ENCODE measurements at regions not wholly inside any gene's neighbourhood (a gene's known extent, or its start where the extent isn't known, plus 50 kb on each side); places are given as distances from the start of the nearest gene placed in this dataset.

- no peak for DNase-seq
Measured at GRCh38 chr2:65846989-65847678, 414.7 kb upstream of the SPRED2 start.

- no peak for DNase-seq
Measured at GRCh38 chr2:65845442-65846182, 413.2 kb upstream of the SPRED2 start.

- no peak for DNase-seq
Measured at GRCh38 chr2:65842104-65842503, 409.7 kb upstream of the SPRED2 start.

GRCh38 chr2:65835975-65836549 is 403.7 kb upstream of the SPRED2 start:
- DNase-seq = no peak

- DNase-seq = no peak
Measured at GRCh38 chr2:65834771-65835475, 402.5 kb upstream of the SPRED2 start.

GRCh38 chr2:65834062-65834461 is 401.7 kb upstream of the SPRED2 start:
- no peak for DNase-seq

GRCh38 chr2:65831509-65831908 is 399.1 kb upstream of the SPRED2 start:
- no peak for DNase-seq

- DNase-seq = no peak
Measured at GRCh38 chr2:65826567-65826966, 394.2 kb upstream of the SPRED2 start.

GRCh38 chr2:65823511-65823910 is 391.1 kb upstream of the SPRED2 start:
- no peak for DNase-seq

- DNase-seq = no peak
Measured at GRCh38 chr2:65820454-65820853, 388.1 kb upstream of the SPRED2 start.

GRCh38 chr2:65819963-65820362 is 387.6 kb upstream of the SPRED2 start:
- DNase-seq = no peak

GRCh38 chr2:65818873-65819451 is 386.6 kb upstream of the SPRED2 start:
- no peak for DNase-seq

- no peak for DNase-seq
Measured at GRCh38 chr2:65813631-65814173, 381.3 kb upstream of the SPRED2 start.

- DNase-seq = no peak
Measured at GRCh38 chr2:65812887-65813286, 380.5 kb upstream of the SPRED2 start.

DNA sequence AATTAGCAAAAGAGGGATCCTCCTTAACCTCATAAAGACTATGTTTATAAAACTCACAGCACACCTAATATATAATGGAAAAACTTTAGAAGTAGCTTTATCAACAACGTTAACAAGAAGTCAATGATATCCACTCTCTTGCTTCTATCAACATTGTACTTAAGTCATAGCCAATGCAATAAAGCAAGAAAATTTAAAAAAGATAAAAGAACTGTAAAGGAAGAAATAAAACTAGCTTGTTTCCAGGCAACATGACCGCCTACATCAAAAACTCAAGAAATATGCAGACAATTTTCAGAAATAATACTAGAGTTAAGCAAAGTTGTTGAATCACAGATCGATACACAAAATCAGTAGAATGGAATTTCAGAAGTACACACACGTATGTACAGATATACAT is 375.5 kb upstream of the SPRED2 start:
- DNase-seq = no peak

DNA sequence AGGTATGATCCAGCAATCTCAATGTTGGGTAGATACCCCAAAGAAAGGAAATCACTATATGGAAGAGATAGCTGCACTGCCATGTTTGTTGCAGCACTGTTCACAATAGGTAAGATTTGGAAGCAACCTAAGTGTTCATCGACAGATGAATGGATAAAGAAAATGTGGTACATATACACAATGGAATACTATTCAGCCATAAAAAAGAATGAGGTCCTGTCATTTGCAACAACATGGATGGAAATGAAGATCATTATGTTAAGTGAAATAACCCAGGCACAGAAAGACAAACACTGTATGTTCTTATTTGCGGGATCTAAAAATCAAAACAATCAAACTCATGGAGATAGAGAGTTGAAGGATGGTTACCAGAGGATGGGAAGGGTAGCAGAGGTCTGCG is 372.4 kb upstream of the SPRED2 start:
- no peak for DNase-seq

- no peak for DNase-seq
Measured at GRCh38 chr2:65802298-65802942, 370.0 kb upstream of the SPRED2 start.

DNA sequence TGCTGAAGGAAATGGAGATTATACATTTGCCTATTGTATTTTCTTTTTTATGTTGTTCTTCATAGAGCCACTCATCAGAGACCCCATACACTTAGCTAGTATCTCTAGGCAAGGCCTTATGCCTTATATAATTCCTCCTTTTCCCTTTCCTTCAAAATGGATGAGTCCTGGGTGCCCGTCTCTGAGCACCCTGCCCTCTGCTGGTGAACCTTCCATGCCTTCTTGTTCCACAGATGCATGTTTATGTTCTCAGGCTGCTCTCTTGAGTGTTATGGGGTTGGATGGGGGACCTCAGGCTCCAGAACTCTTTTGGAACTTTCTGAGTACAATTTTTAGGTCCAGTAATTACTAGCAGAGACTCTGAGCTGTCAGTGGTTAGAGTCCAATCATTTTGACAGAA is 368.6 kb upstream of the SPRED2 start:
- no peak for DNase-seq

DNA sequence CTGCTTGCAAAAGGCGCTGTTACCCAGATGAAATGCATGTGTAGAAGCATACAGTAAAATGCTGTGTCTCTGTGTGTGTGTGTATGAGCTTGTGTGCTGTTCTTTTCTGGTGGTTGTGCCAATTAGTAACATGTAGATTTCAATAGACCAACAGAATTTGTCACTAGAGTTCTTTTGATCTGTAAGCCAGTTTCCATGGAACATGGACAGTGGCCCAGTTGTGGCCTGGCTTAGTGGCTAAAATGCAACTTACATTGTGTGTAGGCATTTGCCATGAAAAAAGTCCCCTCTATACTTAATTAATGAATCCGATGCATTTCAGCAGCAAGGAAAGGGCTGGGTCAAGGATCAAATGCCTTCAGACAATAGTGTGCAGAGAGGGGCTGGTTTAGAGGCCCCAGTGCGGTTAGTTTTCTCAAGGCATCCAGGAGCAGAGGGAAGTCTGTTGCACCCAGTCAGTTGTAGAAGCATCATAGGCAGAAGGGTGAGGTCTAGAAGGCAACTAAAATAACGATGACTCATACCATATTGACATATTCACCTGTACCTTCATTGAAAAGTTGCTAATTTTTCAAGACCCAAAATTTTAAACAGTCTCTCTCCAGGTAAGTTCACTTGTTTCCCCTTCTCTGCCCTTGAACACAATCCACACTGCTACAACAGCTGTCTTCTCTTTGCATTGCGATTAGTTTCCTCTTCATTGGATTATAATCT is 366.9 kb upstream of the SPRED2 start:
- no peak for DNase-seq

GRCh38 chr2:65798641-65799040 is 366.2 kb upstream of the SPRED2 start:
- no peak for DNase-seq

Measured in anterior cingulate cortex (tissue), 58 donors.